KMS-11 (cell line): ENCODE measurements at regions not wholly inside any gene's neighbourhood (a gene's known extent, or its start where the extent isn't known, plus 50 kb on each side); places are given as distances from the start of the nearest gene placed in this dataset.
"Not testable (repeated sequence)": the region's sequence is repeated elsewhere in the genome, so short reads cannot be mapped to it uniquely, and the experiment has no call there.

ENCODE experiments used
- H2AFZ ChIP-seq: fragments of 200-600 bp; sonication (generic); 2 replicates; pipeline ENCODE4 v1.6.1; 2016; ENCODE audit warnings: antibody characterized with exemption, mixed run types, low read depth
- H3K27ac ChIP-seq: fragments of 200-600 bp; sonication (generic); 2 replicates; pipeline ENCODE4 v1.6.1; 2016; ENCODE audit warnings: mild to moderate bottlenecking, mixed run types
- H3K27me3 ChIP-seq: fragments of 200-600 bp; sonication (generic); 2 replicates; pipeline ENCODE4 v1.6.1; 2017; ENCODE audit warnings: mild to moderate bottlenecking, low read depth, mixed run types, moderate library complexity; ENCODE audit not compliant: insufficient read depth
- H3K36me3 ChIP-seq: fragments of 200-600 bp; sonication (generic); 2 replicates; pipeline ENCODE4 v1.6.1; 2017; ENCODE audit warnings: mild to moderate bottlenecking, mixed run types; ENCODE audit not compliant: insufficient read depth
- H3K4me1 ChIP-seq: fragments of 200-600 bp; sonication (generic); 2 replicates; pipeline ENCODE4 v1.6.1; 2016; ENCODE audit warnings: mild to moderate bottlenecking, low read depth, mixed run types; ENCODE audit not compliant: poor library complexity, severe bottlenecking
- H3K4me2 ChIP-seq: fragments of 200-600 bp; sonication (generic); 2 replicates; pipeline ENCODE4 v1.7.0; 2016; ENCODE audit warnings: mild to moderate bottlenecking, mixed run types
- H3K4me3 ChIP-seq: fragments of 200-600 bp; sonication (generic); IDR thresholded peaks from 2 replicates; pipeline ENCODE4 v1.6.1; 2017; ENCODE audit warnings: low read depth, low read length, mixed read lengths; ENCODE audit not compliant: insufficient read depth
- H3K79me2 ChIP-seq: fragments of 200-600 bp; sonication (generic); 2 replicates; pipeline ENCODE4 v1.6.1; 2016; ENCODE audit warnings: low read depth, mixed run types; ENCODE audit not compliant: insufficient read depth
- H3K9ac ChIP-seq: fragments of 200-600 bp; sonication (generic); 2 replicates; pipeline ENCODE4 v1.6.1; 2016; ENCODE audit warnings: mild to moderate bottlenecking, mixed run types
- H4K20me1 ChIP-seq: fragments of 200-600 bp; sonication (generic); 2 replicates; pipeline ENCODE4 v1.6.1; 2016; ENCODE audit warnings: mild to moderate bottlenecking, mixed run types; ENCODE audit not compliant: insufficient read depth
- CTCF ChIP-seq: fragments of 200-600 bp; sonication (generic); conservative IDR thresholded peaks from 2 replicates; pipeline ENCODE4 v1.6.1; 2017; ENCODE audit warnings: low read depth, mild to moderate bottlenecking, antibody characterized with exemption, low read length, moderate library complexity, mixed read lengths

GRCh38 chr6:69456086-69456485 lies 340.7 kb downstream of the LMBRD1 start:
- Histone ChIP-seq H3K9ac (no peak overlapping the region), H3K79me2 (no peaks in the 10 kb centered on the region), H3K27ac (no peak overlapping the region), H3K4me2 (no peak overlapping the region), H2AFZ (no peak overlapping the region), H3K27me3 (no peaks in the 10 kb centered on the region), H3K4me3 (no peak overlapping the region), H3K4me1 (no peaks in the 10 kb centered on the region), H4K20me1 (no peaks in the 10 kb centered on the region), H3K36me3 (no peaks in the 10 kb centered on the region)
- TF ChIP-seq CTCF: no peak

GRCh38 chr6:69454619-69455018 lies 342.2 kb downstream of the LMBRD1 start:
- H3K79me2 ChIP-seq, H2AFZ ChIP-seq, H3K27ac ChIP-seq, H3K27me3 ChIP-seq, H3K36me3 ChIP-seq, H3K4me2 ChIP-seq, H3K9ac ChIP-seq, H3K4me1 ChIP-seq, H3K4me3 ChIP-seq, H4K20me1 ChIP-seq: not testable (repeated sequence)

- not testable (repeated sequence) for H3K27ac ChIP-seq, H3K4me2 ChIP-seq
Observed at GRCh38 chr6:69450493-69450892, 346.3 kb downstream of the LMBRD1 start.

GRCh38 chr6:69449887-69450286 lies 346.9 kb downstream of the LMBRD1 start:
- Histone ChIP-seq H3K27me3 (no peaks in the 10 kb centered on the region), H3K79me2 (no peaks in the 10 kb centered on the region), H3K4me2 (no peak overlapping the region), H3K36me3 (no peaks in the 10 kb centered on the region), H2AFZ (no peak overlapping the region), H3K9ac (no peak overlapping the region), H4K20me1 (no peaks in the 10 kb centered on the region), H3K4me3 (no peak overlapping the region), H3K4me1 (no peaks in the 10 kb centered on the region), H3K27ac (no peak overlapping the region)
- no peak for TF ChIP-seq CTCF

More at GRCh38 chr6:69450493-69450892, 346.3 kb downstream of the LMBRD1 start:
- not testable (repeated sequence) for H3K36me3 ChIP-seq, H2AFZ ChIP-seq, H3K79me2 ChIP-seq, H3K9ac ChIP-seq, H3K4me3 ChIP-seq, H3K27me3 ChIP-seq, H4K20me1 ChIP-seq, H3K4me1 ChIP-seq
